Hematopoietic multipotent progenitor cell treated with erythropoietin and hydrocortisone succinate and interleukin-3 and kit ligand, for 8 days (in vitro differentiated cells): ENCODE measurements at regions not wholly inside any gene's neighbourhood (a gene's known extent, or its start where the extent isn't known, plus 50 kb on each side); places are given as distances from the start of the nearest gene placed in this dataset.
"Not testable (repeated sequence)": the region's sequence is repeated elsewhere in the genome, so short reads cannot be mapped to it uniquely, and the experiment has no call there.

ENCODE experiments used
- DNase-seq: peaks from one replicate; pipeline ENCODE4 v3.0.0-alpha.2; 2015

DNA sequence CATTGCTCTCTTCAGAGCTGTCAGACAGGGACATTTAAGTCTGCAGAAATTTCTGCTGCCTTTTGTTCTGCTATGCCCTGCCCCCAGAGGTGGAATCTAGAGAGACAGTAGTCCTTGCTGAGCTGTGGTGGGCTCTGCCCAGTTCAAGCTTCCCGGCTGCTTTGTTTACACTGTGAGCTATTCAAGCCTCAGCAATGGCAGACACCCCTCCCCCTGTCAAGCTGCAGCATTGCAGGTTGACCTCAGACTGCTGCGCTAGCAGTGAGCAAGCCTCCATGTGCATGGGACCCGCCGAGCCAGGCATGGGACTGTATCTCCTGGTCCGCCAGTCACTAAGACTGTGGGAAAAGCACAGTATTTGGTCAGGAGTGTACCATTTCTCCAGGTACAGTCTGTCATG lies 53.6 kb upstream of the MAPK10 start:
- DNase-seq, result not testable (repeated sequence)

DNA sequence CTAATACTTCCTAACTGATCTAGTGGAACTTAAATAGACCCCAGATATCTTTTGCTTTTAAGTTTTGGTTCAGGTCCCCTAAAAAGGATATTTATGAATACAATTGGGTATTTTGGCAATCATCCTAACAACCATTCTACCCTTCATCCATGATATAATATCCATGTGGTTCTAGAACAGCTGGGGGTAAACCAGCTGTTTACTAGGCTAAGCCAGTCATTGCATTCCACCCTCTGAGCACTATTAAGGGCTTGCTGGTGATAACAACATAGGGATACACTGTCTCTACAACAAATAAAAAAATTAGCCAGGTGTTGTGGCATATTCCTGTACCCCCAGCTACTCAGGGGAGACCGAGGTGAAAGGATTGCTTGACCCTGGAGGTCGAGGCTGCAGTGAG lies 54.8 kb upstream of the MAPK10 start:
- no peak for DNase-seq

DNA sequence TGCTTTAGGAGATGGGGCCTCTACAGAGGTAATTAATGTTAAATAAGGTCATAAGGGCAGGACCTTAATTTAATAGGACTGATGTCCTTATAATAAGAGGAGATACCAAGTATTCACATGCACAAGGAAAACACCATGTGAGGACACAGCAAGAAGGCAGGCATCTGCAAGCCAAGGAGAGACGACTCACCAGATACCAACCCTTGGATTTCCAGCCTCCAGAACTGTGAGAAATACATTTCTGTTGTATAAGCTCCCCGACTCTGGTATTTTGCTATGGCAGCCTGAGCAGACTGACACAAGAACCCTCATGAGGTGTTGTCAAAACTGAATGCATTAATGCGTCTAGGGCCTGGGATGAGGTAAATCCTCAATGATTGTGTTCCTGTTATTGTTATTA lies 56.2 kb upstream of the MAPK10 start:
- no peak for DNase-seq

DNA sequence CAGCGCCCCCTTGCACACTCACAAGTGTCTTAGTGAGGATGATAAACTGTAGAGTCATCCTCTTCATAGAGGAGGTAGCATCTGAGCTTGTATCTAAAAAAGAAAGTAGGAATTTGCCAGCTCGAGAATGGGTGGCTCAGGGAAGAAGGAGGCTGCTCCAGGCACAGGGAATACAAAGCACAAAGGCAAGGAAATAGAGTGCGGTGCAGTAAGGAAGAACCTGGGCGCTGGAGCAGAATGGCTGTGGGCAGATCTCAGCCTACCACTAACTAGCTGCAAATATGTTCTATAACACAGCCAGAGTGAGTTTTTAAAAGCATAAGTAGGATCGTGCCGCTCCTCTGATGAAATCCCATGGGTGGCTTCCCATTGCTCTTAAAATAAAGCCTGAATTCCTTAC lies 61.6 kb upstream of the MAPK10 start:
- no peak for DNase-seq

DNA sequence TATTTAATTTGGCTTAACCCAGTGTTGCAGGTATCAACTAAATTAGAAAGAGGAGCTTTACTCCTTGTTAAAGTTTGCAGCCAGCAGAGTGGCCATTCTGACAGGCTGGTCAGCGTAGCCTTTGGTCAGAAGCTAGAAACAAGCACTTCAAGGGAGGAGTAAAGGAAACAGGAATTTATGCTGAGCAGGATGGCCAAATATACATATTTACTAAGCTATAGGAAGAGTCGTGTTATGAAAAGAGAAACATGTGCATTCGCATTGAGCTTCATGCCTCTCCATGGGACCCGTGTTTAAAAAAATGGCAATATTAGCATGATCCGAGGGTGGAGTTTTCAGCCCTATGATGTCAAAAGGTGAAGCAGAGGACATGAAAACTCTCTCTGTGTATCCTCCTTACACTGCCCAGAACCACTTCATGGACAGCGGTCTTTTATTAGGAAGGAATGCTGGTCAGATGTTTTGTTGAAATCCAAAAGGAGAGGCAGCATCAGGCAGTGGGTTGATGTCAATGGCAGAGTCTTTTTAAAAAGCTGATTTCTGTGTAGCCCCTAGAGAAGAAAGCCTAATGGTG lies 71.8 kb upstream of the MAPK10 start:
- DNase-seq, result no peak

DNA sequence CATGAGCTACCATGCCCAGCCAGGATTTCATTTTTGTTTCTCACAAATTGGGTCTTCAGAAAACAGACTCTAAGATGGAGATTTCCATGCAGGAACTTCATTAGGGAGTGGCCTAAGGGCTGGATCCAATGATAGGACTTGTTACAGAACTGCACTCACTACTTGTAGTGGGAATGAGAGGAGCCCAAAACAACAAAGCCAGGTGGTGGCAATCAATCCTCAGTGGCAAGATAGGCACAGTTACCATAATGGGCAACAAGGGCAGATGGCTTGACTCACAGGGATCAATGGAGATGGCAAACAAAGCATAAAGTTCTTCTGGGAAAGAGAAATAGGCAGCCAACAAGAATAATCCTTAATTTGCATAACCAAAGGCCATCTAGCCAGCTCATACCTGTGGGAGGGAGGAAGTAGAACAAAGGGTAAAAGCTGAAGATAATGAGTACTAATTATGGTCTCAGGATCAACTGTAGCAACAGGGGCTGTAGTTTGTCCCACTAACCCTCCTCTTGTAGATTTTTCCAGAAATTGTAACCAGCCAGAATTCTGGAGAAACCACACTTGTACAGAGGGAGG lies 72.8 kb upstream of the MAPK10 start:
- no peak for DNase-seq

DNA sequence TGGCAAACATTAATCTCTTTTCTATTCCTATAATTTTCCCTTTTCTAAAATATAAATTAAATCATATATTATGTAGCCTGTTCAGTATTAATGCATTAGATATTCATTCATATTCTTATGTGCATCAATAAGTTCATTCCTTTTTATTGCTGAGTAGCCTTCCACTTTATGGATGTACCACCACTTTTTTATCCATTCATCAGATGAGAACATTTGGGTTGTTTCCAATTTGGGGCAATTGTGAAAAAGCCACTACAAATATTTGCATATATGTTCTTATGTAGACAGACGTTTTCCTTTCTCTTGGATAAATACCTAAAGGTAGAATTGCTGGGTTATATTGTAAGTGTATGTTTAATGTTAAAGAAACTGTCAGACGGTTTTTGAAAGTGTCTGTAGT lies 79.4 kb upstream of the MAPK10 start:
- no peak for DNase-seq

DNA sequence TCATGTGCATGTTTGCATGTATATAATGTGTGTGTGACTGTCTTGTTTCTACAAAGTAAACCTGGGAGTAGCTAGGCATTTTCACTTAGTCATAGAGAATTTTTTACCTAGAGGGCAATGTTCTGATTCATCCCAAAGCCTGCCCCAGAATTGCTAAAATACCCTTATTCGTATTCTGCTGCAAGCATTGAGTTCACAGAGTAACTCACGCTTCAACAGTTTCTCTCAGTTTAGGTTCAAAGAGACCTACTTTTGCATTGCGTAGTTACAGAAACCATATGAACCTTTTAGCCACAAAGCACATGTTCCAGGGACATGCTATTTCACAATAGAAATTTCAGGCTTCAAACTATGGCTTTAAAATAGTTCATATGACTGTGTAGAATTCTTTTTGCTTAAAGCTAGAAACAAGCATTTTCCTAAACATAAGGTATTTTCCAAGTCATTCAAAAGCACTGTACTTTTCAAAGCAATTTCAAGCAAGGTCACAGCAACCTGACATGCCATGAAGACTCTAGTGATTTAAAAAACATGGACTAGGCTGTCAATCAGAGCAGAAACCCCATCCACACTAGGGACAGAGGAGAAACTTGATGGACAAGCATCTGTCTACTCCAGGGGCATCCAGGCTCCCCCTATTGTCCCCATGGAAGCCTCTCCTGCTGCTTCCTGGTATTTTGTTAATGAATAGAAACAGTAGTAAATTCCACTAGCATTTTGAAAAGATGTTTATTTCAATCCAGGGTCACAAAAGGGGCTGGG lies 81.5 kb upstream of the MAPK10 start:
- DNase-seq, result no peak

DNA sequence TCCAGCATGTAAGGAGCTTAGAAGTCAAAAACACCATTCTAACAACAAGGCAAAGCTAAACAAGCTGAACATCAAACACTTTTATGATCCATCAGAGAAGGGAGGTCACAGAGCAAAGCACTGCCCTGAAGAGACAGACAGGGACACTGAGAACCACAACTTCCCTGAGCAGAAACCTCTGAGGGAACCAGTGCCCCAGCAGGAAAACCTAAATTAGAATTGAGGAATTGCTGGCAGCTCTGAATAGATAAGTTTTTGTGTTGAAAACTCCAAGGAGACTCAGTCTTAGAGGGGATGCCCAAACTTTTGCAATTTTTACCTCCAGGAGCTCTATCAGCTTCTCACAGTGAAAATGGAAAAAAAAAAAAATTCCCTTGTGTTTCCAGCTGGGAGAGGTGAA lies 83.0 kb upstream of the MAPK10 start:
- DNase-seq, result no peak

DNA sequence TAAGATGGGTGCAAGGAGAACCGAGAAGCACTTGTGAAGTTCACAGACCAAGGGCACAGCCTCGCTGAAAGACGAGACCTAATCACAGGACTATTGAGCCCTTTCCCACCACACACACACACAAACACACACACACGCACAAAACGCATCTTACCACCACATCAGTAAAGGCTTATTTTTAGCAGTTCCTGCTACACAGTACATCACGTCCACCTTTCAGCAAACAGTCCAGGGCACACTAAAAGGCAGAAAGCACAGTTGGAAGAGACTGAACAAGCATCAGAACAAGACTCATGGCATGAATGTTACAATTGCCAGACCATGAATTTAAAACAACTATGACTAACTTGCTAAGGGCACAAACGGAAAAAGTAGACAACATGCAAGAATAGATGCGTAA lies 83.6 kb upstream of the MAPK10 start:
- no peak for DNase-seq

DNA sequence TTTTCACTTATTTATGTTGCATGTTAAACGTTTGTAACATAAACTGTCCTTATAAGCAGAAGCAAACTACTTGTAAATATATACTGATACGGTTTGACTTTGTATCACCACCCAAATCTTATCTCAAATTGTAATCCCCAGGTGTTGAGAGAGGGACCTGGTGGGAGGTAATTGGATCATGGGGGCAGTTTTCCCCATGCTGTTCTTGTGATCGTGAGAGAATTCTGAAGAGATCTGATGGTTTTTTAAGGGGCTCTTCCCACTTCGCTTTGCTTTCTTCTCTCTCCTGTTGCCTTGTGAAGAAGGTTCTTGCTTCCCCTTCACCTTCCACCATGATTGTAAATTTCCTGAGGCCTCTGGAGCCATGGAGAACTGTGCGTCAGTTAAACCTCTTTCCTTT lies 87.1 kb upstream of the MAPK10 start:
- DNase-seq, result no peak

DNA sequence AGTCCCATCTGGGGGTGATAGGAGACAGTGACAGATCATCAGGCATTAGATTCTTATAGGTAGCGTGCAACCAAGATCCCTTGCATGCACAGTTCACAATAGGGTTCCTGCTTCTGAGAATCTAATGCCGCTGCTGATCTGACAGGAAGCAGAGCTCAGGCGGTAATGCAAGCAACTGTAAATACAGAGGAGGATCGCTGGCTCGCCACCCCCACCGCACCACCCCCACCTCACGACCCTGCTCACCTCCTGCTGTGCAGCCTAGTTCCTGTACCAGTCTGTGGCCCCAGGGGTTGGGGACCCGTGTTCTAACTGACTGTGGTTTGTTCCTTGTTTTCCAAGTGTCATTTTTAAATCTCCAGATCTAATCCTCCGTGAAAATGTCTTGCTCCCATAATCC lies 89.0 kb upstream of the MAPK10 start:
- DNase-seq, result no peak

DNA sequence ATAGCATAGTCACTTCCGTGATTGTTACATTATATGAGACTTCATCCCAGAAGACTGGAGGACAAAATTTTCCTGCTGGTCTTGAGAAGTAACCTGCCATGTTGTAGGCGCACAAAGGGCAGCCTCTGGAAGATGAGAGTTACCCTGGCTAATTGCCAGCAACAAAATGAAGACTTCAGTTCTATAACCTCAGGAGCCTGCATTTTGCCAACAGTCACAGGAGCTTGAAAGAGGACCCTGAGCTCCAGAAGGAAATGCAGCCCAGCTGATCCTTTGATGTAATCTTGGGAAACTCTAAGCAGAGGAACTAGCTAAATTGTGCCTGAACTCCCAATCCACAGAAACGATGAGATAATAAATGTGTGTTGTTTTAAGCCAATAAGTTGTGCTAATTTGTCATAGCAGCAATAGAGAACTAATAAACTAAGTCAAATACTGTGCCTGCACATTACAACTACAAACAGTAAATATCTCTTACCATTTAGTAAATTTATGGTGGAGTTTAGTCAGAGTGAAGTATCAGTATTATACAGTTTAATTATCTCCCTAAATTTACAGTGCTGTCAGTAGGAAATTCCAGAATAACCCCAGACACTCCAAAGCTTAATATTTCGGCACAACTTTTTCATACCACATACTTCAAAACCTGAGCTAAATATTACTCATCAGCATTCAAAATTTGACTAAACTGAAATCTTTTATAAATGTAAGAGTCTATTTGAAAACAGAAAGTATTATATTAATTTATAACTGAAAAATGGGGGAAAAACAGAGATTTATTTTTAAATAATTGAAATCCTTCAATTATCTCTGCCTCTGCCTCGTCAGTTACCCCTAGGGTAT lies 90.1 kb upstream of the MAPK10 start:
- DNase-seq, result no peak

DNA sequence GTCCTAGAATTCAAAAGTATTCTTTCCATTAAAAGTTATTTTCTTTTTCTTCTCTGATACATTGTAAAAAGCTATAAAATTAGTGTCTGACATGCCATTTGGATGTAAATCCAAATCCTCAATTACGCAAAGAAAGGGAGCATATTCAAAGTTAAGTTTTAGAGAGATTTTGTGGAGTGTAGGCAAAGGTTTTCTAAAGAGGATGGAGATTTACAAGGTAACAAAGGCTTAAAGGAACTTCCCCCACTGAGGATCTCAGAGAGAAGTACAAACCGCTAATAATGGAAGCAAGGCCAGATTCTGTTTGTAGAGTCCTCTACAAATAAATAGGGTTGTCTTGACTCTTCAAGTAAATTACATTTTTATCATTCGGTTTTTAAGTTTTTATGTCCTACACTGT lies 91.0 kb upstream of the MAPK10 start:
- no peak for DNase-seq

DNA sequence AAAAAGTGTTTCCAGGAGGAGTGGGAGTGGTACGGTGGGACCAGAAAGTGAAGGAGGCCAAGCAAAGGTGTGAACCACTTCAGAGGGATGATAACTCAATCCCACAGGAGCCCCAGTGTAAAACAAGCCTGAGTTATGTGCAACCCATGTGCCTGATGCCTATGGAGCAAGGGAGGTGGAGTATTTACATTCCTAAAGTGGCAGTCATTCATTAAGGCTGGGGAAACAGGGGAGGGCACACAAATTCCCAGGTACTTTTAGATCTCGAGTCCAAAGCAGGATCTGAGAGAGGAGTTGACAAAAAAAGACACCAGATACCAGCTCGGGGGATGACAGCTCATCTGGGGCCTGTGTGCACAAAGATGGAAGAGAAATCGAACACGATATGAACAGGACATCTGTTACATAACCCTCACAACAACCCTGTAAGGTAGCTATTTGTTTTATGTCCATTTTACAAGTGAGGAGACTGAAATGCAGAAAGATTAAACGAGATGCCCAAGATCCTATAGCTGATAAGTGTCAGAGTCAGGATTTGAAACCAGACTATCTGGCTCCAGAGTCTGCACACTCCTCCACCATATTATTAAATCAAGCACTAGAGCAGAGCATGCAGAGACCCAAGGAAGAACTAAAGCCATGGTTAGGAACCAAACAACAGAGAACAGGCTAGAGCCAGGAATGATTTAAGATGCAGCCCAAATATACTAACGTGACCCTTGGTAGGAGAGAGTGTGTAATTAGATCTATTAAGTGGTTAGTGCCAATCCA lies 91.9 kb upstream of the MAPK10 start:
- no peak for DNase-seq

DNA sequence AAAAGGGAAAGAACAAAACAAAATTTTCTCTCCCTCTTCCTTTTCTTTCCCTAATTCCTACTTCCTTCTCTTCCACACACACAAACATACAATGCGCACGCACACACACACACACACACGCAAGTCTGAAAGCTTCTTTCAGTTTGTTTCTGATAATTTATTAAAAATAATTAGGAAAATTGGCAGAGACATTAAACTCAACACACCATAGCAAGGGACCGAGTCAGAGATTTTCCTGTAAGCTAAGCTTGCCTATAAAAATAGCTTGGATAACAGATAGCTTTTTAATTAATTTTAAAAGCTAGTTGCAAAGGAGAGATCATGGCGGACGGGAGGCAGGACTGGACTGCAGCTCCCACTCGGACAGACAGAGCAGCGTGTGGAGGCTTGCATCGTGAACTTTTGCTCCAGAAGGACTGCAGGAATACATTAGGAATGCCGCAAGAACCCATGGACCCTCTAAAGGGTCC lies 92.6 kb upstream of the MAPK10 start:
- no peak for DNase-seq

DNA sequence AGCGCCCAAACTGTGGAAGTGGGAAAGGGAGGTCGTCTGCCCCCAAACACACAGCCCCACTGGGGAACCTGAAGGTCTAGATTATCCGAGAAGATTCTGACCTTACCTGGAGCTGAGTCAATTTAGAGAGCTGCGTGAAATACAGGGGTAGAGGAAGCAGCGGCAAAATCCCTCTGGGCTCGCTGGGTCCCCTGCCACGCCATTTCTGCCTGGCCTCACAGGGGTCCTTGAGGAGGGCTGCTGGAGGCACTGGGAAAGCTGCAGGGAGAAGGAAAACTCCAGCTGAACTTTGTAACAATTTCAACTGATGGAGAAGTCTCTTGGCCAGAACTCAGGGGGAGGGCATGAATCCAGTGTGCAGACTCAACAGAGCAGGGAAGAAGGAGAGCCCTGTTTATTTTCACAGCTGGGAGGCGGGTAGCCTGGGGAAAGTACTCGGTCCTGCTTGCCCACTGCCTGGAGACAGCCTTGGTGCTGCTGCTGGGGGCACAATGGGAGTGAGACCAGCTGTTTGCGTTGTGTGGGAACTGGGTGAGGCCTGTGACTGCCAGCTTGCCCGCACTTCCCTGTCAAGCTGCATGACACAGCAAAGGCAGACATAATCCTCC lies 93.2 kb upstream of the MAPK10 start:
- no peak for DNase-seq

DNA sequence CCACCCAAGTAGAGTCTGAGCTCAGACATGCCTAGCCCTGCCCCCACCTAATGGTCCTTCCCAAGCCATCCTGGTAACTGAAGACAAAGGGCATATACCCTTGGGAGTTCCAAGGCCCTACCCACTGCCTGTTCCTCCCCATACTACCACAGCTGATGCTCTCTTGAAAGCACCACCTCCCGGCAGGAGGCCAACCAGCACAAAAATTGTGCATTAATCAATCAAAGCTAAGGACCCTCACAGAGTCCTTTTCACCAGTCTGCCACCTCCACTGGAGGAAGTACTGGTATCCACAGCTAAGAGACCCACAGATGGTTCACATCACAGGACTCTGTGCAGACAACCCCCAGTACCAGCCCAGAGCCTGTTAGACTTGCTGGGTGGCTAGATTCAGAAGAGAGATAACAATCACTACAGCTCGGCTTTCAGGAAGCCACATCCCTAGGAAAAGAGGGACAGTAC lies 93.8 kb upstream of the MAPK10 start:
- DNase-seq, result not testable (repeated sequence)

DNA sequence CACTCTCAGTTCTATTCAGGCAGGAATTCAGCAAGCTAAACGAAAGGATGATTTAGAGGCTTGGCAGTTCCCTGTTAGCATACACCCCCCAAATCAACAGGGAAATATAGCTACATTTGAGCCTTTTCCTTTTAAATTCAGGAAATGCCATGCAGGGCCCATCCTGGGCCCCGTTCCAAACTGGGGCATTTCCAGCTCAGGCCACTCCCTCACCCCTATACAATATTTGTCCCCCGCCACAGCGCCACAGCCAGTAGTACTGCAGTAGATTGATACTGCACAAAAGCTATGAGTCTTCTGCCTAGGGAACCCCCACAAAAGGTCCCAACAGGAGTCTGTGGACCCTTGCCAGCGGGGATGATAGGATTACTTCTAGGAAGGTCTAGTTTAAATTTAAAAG lies 102.0 kb upstream of the MAPK10 start:
- no peak for DNase-seq

DNA sequence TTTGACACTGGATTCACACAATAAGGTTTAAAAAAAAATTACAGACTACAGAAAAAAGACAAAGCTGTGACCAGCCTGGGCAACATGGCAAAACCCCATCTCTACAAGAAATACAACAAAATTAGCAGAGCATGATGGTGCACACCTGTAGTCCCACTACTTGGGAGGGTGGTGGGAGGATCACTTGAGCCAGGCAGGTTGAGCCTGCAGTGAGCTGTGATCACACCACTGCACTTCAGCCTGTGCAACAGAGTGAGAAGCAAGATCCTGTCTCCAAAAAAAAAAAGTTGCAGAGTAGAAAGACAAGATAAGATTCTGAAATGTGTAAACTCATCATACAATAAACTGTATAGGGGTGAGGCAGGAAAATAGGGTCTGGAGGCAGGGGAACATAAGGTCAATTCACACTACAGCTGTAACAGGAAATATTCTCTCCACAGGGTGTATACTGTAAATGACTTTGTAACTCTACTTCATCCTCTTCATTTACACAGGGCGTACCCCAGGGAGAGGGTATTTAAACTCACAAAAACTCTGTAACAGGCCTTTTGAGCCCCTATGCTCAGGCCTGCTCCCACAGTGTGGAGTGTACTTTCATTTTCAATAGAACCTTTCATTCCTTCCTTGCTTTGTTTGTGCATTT lies 112.6 kb upstream of the MAPK10 start:
- DNase-seq, result no peak

DNA sequence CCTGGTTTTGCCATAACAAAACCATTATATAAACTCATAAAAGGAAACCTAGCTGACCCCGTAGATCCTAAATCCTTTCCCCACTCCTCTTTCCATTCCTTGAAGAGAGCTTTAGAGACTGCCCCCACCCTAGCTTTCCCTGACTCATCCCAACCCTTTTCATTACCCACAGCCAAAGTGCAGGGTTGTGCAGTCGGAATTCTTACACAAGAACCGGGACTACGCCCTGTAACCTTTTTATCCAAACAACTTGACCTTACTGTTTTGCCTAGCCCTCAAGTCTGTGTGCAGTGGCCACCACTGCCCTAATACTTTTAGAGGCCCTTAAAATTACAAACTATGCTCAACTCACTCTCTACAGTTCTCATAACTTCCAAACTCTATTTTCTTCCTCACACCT lies 116.0 kb upstream of the PTPN13 start:
- not testable (repeated sequence) for DNase-seq

DNA sequence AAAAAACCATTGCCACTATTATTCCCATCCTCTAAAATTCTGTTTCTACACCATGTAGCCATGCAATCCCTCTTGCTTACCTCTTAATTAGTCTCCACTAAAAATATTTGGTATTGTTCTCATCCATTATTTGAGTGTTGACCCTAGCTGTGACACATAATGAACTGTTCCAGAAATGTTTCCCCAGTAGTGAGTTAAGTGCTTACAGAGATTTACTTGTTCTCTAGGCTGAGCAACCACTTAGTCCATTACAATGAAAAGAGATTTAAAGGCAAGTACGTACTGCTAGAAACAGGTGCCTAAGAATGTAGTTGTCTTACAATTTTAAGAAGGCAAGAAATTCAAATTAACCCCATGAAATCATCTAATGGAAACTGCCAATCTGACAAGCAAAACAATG lies 112.7 kb upstream of the PTPN13 start:
- no peak for DNase-seq
